ENCODE measurements at regions not wholly inside any gene's neighbourhood (a gene's known extent, or its start where the extent isn't known, plus 50 kb on each side); places are given as distances from the start of the nearest gene placed in this dataset.

- no peaks in the 10 kb centered on the region for H3K36me3 Mint-ChIP-seq (ENCODE audit: low read depth)
- no peaks in the 10 kb centered on the region for H3K27me3 Mint-ChIP-seq
- no peak for DNase-seq
- intact Hi-C loops (cut with DNase I, micrococcal nuclease), result no loop called here
- ATAC-seq, result no peak
- H3K4me3 Mint-ChIP-seq, result no peak overlapping the region
- no peaks in the 10 kb centered on the region for H3K4me1 Mint-ChIP-seq
- H3K27ac Mint-ChIP-seq, result no peak overlapping the region
- CTCF ChIA-PET, result no interaction called here
- POLR2A ChIA-PET, result no interaction called here
- no peaks in the 10 kb centered on the region for H3K9me3 Mint-ChIP-seq (ENCODE audit: low read depth)
Measured at GRCh38 chr10:78286186-78286585, 252.5 kb downstream of the RPS24 start.

- Mint-ChIP-seq H3K27ac (no peak overlapping the region), H3K9me3 (ENCODE audit: low read depth) (no peaks in the 10 kb centered on the region), H3K4me1 (no peaks in the 10 kb centered on the region), H3K4me3 (no peak overlapping the region), H3K27me3 (no peaks in the 10 kb centered on the region), H3K36me3 (ENCODE audit: low read depth) (no peaks in the 10 kb centered on the region)
- intact Hi-C loops (cut with DNase I, micrococcal nuclease), result no loop called here
- no peak for DNase-seq
- CTCF ChIA-PET, result interaction anchor here (0.7 kb wide), 1 partner anchor 19 kb away, joined by 3 read pairs; no protein-coding TSS in a partner anchor
- ATAC-seq, result no peak
- POLR2A ChIA-PET, result no interaction called here
Measured at GRCh38 chr10:78286668-78287067, 253.0 kb downstream of the RPS24 start.

DNA sequence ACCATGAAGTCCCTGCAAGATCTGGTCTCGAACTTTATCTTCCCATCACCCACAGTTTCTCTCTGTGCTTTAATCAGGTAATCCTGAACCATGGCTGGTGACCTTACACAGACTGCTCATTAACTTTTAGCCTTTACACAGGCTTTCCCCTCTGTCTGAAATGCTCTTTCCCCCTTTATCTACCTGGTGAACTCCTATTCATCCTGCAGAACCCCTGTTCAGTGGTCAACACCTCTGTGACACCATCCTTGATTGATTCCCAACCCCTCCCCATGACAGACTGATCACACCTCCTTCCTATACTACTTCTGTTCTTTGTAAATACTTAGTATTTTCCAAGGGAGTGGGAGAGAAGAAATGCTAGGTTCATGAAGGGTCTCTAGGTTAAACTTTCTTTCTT is 254.0 kb downstream of the RPS24 start:
- H3K27ac Mint-ChIP-seq, result no peak overlapping the region
- DNase-seq (no peak), ATAC-seq (no peak)
- ChIA-PET POLR2A (no interaction called here), CTCF (no interaction called here)
- intact Hi-C loops (cut with DNase I, micrococcal nuclease), result no loop called here
- H3K27me3 Mint-ChIP-seq, result no peaks in the 10 kb centered on the region
- H3K9me3 Mint-ChIP-seq (ENCODE audit: low read depth), result no peaks in the 10 kb centered on the region
- no peak overlapping the region for H3K4me3 Mint-ChIP-seq
- H3K4me1 Mint-ChIP-seq, result no peaks in the 10 kb centered on the region
- H3K36me3 Mint-ChIP-seq (ENCODE audit: low read depth), result no peaks in the 10 kb centered on the region

DNA sequence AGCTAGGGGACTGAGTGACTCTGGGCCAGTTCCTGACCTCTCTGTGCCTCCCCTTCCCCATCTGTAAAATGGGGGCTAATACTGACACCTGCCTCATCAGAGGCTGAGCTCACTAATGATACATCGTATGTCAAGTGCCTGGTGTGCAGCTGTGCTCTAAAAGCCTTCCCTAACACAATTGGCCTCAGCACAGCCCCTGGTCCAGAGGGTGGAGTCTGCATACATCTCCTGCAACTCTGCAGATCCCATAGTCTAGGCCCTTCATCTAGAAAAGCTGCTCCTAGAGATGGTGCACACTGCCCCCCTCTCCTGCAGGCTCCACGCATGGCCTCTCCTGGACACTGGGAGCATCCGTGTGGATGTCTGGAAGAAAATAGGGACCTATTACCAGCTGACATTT is 255.0 kb downstream of the RPS24 start:
- H3K36me3 Mint-ChIP-seq (ENCODE audit: low read depth), result no peaks in the 10 kb centered on the region
- DNase-seq (no peak), ATAC-seq (no peak)
- no peak overlapping the region for H3K4me3 Mint-ChIP-seq
- CTCF ChIA-PET, result interaction anchor here (0.6 kb wide), 1 partner anchor 295 kb away, joined by 3 read pairs; no protein-coding TSS in a partner anchor
- no peaks in the 10 kb centered on the region for H3K9me3 Mint-ChIP-seq (ENCODE audit: low read depth)
- no peaks in the 10 kb centered on the region for H3K27me3 Mint-ChIP-seq
- H3K4me1 Mint-ChIP-seq, result no peaks in the 10 kb centered on the region
- POLR2A ChIA-PET, result no interaction called here
- intact Hi-C loops (cut with DNase I, micrococcal nuclease), result no loop called here
- H3K27ac Mint-ChIP-seq, result no peak overlapping the region

- ATAC-seq, result no peak
- H3K27me3 Mint-ChIP-seq, result no peaks in the 10 kb centered on the region
- POLR2A ChIA-PET, result no interaction called here
Measured at GRCh38 chr10:78290131-78290750, 256.6 kb downstream of the RPS24 start.

DNA sequence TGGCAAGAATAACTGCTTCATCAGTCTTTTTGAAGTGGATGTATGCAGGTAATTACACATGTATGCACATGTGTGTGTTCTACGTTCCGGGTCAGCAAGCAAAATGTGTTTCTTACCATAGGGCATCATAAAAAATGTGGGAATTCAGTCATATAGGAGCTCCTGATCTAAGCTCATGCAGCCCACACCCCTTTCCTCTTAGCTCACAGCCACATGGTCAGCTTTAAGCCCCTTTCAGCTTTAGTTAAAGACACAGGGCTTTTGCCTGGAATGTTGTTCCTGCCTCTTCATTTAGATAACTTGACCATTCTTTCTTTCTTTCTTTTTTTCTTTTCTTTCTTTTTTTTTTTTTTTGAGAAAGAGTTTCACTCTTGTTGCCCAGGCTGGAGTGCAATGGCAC is 258.1 kb downstream of the RPS24 start:
- H3K4me1 Mint-ChIP-seq, result no peaks in the 10 kb centered on the region
- CTCF ChIA-PET, result interaction anchor here (0.7 kb wide), 1 partner anchor 67 kb away, joined by 5 read pairs; no protein-coding TSS in a partner anchor
- ATAC-seq, result no peak

More at GRCh38 chr10:78290131-78290750, 256.6 kb downstream of the RPS24 start:
- Mint-ChIP-seq H3K4me3 (no peak overlapping the region), H3K36me3 (ENCODE audit: low read depth) (no peaks in the 10 kb centered on the region), H3K9me3 (ENCODE audit: low read depth) (no peaks in the 10 kb centered on the region), H3K27ac (no peak overlapping the region), H3K4me1 (no peaks in the 10 kb centered on the region)
- DNase-seq, result no peak
- intact Hi-C loops (cut with DNase I, micrococcal nuclease), result no loop called here
- CTCF ChIA-PET, result no interaction called here

GRCh38 chr10:78292250-78292981 is 258.8 kb downstream of the RPS24 start:
- Mint-ChIP-seq H3K27me3 (no peaks in the 10 kb centered on the region), H3K4me1 (no peaks in the 10 kb centered on the region), H3K27ac (no peak overlapping the region), H3K9me3 (ENCODE audit: low read depth) (no peaks in the 10 kb centered on the region), H3K4me3 (no peak overlapping the region), H3K36me3 (ENCODE audit: low read depth) (no peaks in the 10 kb centered on the region)
- intact Hi-C loops (cut with DNase I, micrococcal nuclease), result no loop called here
- no peak for DNase-seq
- CTCF ChIA-PET, result interaction anchor here (0.7 kb wide), 1 partner anchor 66 kb away, joined by 5 read pairs; no protein-coding TSS in a partner anchor
- POLR2A ChIA-PET, result interaction anchor here (0.5 kb wide), 2 partner anchors 13 to 949 kb away, joined by 3 read pairs; no protein-coding TSS in a partner anchor
- ATAC-seq, result no peak

More for the DNA sequence above, 258.1 kb downstream of the RPS24 start:
- POLR2A ChIA-PET, result interaction anchor here (0.6 kb wide), 1 partner anchor 149 kb away, joined by 5 read pairs; no protein-coding TSS in a partner anchor
- DNase-seq, result no peak
- intact Hi-C loops (cut with DNase I, micrococcal nuclease), result no loop called here
- no peaks in the 10 kb centered on the region for H3K36me3 Mint-ChIP-seq (ENCODE audit: low read depth)
- no peak overlapping the region for H3K27ac Mint-ChIP-seq
- H3K9me3 Mint-ChIP-seq (ENCODE audit: low read depth), result no peaks in the 10 kb centered on the region
- no peaks in the 10 kb centered on the region for H3K27me3 Mint-ChIP-seq
- H3K4me3 Mint-ChIP-seq, result no peak overlapping the region

DNA sequence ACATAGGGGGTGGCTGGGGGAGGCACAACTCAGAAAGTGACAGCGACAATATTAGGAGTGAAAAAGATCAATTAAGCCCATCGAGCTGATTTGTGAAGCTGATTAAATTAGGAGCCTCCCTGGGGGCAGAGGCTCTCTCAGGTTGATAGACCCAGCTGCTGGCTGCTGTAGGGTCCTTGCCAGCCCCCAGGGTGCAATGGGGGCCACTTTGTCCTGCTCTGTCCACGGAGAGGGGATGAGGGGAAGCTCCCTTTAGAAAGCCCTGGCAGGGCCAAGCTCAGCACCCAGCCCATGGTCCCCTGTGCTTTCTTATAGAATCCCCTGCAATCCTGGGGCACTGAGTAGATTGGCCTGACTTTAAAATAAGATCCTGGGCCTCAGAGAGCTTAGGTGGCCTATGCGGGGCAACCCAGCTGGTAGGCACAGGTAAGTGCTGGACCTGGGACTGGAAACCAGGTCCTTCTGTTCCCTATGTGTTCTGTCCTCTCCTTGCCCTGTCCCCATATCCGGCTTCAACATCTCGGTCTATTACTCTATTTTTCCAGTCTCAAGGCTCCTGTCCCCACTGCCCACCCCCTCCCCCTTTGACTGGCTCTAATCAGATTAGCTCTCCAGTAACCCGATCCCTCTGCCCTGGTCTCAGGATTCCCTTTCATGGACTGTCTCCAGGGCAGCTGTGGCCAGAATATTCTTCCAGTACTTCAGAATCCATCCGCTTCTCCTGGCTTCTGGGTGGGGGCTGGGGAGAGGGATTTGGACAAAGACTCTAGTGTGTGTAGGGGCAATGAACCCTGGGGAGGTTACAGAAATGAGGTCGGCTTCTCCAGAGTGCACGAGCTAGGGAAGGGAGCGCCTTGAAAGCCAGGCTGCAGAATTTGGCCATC is 259.6 kb downstream of the RPS24 start:
- Mint-ChIP-seq H3K27ac (no peak overlapping the region), H3K36me3 (ENCODE audit: low read depth) (no peaks in the 10 kb centered on the region), H3K27me3 (no peaks in the 10 kb centered on the region), H3K4me1 (no peaks in the 10 kb centered on the region), H3K4me3 (no peak overlapping the region), H3K9me3 (ENCODE audit: low read depth) (no peaks in the 10 kb centered on the region)
- CTCF ChIA-PET, result interaction anchor here (0.6 kb wide), 1 partner anchor 301 kb away, joined by 3 read pairs; no protein-coding TSS in a partner anchor
- DNase-seq (no peak), ATAC-seq (no peak)
- POLR2A ChIA-PET, result interaction anchor here (0.5 kb wide), 2 partner anchors 14 to 948 kb away, joined by 3 read pairs; no protein-coding TSS in a partner anchor
- intact Hi-C loops (cut with DNase I, micrococcal nuclease), result no loop called here

DNA sequence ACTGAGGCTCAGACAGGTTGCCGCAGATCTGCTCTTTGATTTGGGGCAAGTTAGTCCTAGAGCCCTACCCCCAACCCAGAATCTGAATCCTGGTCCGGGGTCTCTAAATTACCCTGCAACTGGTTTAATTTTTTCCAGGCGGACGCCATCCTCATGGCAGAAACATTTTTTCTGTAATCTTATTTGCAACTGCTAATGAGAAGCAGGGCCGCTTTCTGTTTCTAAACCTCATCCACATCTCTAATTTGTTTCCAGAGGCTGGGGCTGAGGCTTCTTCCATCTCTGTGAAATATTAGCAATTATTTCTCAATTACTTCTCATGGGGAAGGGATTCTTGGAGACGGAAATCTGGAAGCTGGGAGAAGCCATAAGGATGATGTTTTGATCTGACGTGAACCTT is 261.6 kb downstream of the RPS24 start:
- H3K4me3 Mint-ChIP-seq, result no peak overlapping the region
- no peak overlapping the region for H3K27ac Mint-ChIP-seq
- no peaks in the 10 kb centered on the region for H3K36me3 Mint-ChIP-seq (ENCODE audit: low read depth)
- ChIA-PET CTCF (no interaction called here), POLR2A (no interaction called here)
- intact Hi-C loops (cut with DNase I, micrococcal nuclease), result no loop called here
- DNase-seq (no peak), ATAC-seq (no peak)
- no peaks in the 10 kb centered on the region for H3K9me3 Mint-ChIP-seq (ENCODE audit: low read depth)
- no peaks in the 10 kb centered on the region for H3K27me3 Mint-ChIP-seq
- peaks cover 3% of the 10 kb centered on the region for H3K4me1 Mint-ChIP-seq

- no peaks in the 10 kb centered on the region for H3K36me3 Mint-ChIP-seq (ENCODE audit: low read depth)
- peaks cover 2% of the 10 kb centered on the region for H3K9me3 Mint-ChIP-seq (ENCODE audit: low read depth)
- ATAC-seq (no peak), DNase-seq (no peak)
- H3K4me3 Mint-ChIP-seq, result no peak overlapping the region
- H3K27me3 Mint-ChIP-seq, result no peaks in the 10 kb centered on the region
- peaks cover 3% of the 10 kb centered on the region for H3K4me1 Mint-ChIP-seq
- H3K27ac Mint-ChIP-seq, result no peak overlapping the region
- ChIA-PET CTCF (no interaction called here), POLR2A (no interaction called here)
- intact Hi-C loops (cut with DNase I, micrococcal nuclease), result no loop called here
Measured at GRCh38 chr10:78296785-78297184, 263.1 kb downstream of the RPS24 start.

DNA sequence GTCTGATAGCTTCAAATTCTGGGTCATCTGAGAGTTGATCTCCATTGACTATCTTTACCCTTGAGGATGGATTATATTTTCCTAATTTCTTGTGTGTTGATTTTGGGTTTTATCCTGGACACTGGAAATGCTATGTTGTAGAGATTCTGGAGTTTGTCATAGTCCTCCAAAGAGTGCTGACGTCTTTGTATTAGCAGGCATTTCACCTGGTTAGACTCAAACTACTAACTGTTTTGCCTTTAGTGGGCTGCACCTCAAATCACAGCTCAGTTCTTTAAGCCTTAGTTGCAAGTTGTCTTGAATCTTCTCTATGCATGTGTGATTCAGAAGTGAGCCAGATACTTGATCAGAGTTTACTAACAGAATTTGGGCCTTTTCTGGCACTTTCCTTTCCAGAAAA is 264.3 kb downstream of the RPS24 start:
- Mint-ChIP-seq H3K4me1 (peaks cover 12% of the 10 kb centered on the region), H3K4me3 (no peak overlapping the region), H3K36me3 (ENCODE audit: low read depth) (no peaks in the 10 kb centered on the region), H3K9me3 (ENCODE audit: low read depth) (peaks cover 2% of the 10 kb centered on the region), H3K27ac (no peak overlapping the region), H3K27me3 (no peaks in the 10 kb centered on the region)
- ChIA-PET CTCF (no interaction called here), POLR2A (no interaction called here)
- DNase-seq, result no peak
- intact Hi-C loops (cut with DNase I, micrococcal nuclease), result no loop called here
- no peak for ATAC-seq

Measured in activated CD4-positive, alpha-beta T cell treated with anti-CD3 and anti-CD28 coated beads for 36 hours (primary cell).